ENCODE measurements at regions not wholly inside any gene's neighbourhood (a gene's known extent, or its start where the extent isn't known, plus 50 kb on each side); places are given as distances from the start of the nearest gene placed in this dataset.

DNA sequence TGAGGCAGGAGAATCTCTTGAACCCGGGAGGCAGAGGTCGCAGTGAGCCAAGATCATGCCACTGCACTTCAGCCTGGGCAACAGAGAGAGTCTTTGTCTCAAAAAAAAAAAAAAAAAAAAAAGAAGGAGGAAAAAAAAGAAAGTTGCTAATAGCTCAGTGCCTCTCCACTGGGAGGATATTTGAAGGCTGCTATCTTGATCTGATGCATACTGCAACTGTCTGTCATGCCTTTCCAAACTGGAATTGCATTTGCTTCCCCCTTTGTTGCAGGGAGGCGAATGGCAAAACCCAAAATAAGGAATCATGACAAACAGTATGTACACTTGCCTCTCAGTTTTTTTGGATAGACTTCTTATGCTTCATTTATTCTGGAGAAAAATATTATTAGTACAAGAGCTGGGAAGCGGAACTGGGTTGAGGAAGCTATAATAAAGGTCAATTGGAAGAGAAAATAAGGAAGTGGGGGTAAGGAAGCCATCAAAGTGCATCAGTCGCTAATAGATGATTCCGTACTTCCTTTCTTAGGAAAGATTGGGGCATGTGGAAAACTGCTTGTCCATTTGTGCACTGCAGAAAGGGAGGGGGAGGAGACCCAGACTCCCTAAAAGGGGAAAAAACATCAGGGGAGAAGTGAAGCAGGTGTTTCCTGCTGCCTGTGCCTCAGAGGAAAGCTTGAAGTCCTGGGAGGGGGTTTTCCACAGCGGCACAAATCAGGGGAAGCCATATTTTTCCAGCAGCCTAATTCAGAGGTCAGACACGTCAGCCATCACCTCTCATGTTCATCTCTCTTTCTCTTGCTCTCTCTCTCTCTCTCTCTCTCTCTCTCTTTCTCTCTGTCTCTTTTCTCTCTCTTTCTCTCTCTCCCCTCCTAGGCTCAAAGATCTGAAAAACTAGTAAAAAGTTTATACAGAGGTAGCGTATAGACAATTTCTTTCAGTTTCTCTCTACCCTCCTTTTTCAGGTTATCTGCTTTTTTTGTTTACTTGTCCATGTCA, 301.4 kb upstream of the TNP1 start:
- DNase-seq (ENCODE audit: low spot score): no peak

DNA sequence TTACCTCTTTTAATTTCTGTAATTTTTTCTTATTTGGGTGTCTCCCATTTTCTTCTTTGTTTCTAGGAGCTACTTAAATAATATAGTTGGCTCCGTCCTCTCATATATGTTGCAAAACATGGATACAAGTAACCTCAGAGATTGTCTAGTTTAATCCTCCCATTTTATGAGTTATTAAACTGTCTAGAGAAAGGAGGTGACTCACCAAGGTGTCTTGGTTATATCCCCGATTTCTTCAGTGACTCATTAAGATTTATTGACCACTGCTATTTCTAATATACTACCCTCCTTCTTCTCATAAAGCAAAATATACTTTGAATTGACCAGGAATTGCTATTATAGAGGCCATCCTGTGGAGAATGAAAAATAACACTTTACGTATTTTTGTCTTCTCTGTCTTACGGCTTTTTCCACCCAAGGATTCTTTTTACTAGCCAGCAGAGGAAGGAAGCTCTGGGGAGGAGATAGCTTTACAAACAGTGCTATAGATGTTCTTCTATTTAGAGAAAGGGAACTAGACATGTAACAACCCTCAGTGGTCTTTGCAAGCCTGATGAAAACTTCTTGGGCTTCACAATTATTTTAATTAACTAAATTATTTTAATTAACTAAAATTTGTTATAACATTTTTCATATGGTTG, 300.4 kb upstream of the TNP1 start:
- no peak for DNase-seq (ENCODE audit: low spot score)

DNA sequence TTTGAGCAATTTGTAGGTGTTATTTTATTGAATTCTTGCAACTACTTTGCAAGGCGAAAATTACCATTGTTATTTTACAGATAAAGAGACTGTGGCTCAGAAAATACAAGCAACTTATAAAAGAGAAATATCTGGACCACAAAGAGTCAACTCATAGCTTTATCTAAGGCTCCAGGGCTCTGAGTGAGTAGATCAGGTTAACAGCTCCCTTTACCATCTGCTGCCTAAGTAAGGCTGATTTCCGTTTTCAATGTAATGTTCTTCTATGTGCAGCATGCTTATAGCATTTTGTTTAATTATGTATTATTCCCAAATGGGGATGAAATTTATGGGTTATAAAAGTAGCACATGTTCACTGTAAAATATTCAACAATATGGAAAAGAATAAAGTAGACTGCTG, 299.1 kb upstream of the TNP1 start:
- no peak for DNase-seq (ENCODE audit: low spot score)

DNA sequence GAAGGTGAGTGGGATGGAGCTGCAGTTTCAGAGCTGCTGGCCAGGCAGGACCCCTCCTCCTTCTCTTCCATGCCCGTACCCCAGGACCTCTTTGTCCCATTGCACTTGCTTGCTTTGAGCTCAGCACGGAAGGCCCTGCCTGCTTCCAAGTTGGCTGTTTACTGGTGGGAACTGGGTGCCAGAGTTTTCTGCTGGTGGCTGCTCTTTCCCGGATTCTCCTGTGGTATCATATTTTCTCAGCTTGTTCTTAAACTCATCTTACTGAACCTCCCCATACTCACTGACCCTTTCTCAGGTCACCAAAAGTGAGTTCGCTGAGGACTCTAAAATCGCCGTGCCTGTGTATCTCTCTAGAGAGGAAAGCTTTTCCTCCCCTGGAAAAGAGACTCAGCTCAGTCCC, 297.7 kb upstream of the TNP1 start:
- no peak for DNase-seq (ENCODE audit: low spot score)

DNA sequence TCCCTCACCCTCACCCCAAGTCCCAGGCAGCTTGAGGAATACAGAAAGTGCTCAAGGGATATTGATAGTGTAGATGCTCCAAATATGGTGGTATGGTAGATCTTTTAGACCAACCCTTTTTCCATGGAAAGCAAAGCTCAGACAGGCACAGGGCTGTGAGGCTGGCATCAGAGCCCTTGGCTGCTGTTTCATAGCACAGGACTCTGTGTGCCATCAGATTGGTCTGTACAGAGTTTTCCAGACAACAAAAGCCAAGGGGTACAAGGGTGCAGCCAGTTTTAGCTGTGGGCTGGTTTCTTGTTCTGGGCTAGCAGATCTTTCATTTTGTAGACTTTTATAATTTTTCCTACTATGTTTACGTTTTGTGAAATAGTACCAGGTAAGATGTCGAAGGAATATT, 296.9 kb upstream of the TNP1 start:
- no peak for DNase-seq (ENCODE audit: low spot score)

DNA sequence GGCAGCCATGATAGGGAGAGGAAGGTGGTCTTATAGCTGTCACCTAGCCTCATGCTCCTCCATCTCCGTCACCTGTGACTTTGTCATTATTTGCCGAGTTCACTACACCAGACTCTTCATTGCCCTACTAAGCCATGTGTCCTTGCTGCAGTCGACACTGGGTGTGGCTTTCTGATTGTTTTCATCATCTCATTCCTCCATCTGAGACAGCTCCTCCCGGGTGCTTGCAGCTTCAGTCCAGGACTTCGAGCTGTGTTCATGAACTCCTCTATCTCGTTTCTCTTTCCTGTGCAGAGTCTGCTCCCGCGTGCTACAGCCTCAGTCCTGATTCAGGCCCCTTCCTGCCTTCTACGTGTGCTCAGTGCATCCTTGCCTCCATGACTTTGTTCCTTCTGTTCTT, 295.1 kb upstream of the TNP1 start:
- DNase-seq (ENCODE audit: low spot score): no peak

DNA sequence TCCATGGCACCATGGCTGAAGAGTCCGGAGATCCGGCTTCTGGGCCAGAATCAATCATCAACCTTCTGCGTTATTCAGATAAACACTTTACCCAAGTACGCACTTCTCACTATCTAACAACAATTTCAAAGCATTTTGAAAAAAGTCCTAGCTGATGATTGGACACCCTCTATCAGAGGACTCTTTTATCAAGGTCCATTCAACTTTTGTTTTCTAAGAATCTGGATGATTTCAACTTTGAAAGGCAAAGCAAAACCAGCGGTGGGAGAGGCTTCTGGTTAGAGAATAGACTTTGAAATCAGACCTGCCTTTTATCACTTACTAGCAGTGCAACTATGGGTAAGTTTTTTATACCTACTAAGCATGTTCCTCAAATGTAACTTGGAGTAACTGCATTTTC, 293.6 kb upstream of the TNP1 start:
- DNase-seq (ENCODE audit: low spot score): no peak

DNA sequence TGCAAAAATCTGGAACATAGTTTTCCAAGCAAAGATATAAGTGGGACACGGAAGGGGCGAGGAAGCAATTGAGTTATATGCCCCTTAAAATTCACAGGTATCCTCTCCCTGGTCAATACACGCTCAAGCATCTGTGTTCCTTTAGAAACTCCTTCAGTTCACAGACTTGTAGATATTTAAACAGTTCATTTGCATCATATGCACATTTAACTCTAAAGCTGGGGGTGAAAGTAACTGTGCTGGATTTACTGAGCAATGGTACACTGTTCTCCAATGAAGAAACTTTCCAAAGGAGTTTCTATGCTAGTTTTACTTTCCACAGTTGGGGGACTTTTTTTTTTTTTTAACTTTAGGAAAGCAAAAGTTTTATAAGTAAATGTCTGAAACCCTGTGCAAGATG, 293.0 kb upstream of the TNP1 start:
- DNase-seq (ENCODE audit: low spot score): no peak

DNA sequence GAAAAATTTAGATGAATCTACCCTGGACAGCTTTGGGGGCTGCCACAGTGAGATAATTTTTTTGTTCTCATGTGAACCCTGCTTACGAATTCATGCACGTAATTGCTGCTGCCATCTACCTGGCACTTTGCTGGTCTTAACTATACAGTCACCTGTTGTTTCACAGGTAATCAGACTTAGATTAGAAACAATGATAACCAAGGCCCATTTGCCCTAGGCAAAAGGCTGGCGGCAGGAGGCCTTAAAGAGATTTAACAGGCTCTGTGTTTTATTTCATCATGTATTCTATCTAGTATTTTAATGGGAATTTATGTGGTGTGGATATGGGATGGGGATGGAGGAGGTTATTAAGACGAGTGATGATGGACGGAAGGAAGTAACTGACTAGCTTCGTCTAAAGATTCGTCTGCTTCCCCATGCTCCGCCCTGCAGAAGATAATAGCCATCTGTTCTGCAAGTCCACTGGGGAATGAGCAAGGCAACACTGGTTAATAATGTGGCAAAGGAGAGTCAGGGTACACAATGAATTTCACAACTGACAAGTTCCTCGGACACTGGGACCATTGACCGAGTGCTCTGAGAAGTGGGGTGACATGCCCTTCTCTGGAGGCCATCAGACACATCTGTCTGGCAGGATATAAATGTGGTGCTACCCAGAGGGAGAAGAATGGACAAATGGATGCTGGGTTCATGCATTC, 291.8 kb upstream of the TNP1 start:
- DNase-seq (ENCODE audit: low spot score): no peak

DNA sequence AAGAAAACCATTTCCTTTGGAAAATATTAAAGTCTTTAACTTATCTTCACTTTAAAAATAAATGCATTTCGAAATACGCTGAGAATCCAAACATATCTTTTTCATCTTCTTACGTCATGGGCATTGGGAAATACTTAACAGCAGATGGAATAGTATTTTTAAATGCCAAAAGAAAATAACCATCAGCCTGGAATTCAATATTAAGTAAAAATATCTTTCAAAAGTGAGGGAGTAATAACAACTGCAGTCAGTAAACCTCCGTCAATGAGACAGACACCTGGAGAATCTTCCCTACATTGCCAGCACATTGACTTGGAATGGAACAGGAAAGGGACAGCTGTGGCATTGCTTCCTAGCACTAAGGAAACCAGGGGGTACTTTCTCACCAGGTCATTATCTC, 290.4 kb upstream of the TNP1 start:
- no peak for DNase-seq (ENCODE audit: low spot score)

DNA sequence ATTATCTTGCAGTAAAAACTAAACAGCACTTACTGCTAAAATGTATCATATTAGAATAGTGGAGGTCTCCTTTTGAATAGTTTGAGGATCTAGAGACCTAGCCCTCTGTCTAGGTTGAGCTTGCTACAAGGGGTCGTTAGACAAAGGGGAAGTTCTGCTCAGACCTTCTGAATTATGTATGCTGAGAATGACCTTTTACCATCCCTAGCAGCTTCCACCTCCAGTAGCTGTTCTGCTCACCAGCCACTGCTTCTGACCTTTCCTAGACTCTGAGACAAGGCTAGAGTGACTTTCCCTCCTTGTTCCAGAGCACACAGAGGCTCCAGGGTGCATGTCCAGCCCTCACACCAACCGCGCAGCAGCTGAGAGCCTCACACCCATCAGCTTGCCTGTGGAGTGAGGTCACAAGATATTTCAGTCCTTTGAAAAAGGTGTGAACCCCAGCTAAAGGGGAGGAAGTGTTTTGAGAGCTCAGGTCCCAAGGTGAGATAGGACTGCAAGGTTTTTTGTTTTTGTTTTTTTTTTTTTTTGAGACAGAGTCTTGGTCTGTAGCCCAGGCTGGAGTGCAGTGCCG, 289.3 kb upstream of the TNP1 start:
- no peak for DNase-seq (ENCODE audit: low spot score)

DNA sequence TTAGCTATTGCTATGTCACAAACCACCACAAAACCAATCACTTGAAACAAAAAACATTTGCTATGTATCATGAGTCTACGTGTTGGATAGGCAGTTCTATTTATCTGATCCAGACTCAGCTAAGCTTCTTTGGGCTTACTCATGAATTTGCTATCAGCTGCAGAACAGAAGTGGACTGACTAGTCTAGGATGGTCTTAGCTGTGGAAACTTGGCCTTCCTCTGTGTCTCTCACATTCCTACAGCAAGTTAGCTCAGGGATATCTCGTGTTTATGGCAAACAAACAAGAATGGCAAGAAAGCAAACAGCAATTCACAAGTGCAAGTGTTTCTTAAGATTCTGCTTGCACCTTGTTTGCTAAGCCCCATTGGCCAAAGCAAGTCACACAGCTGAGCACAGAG, 288.0 kb upstream of the TNP1 start:
- no peak for DNase-seq (ENCODE audit: low spot score)

DNA sequence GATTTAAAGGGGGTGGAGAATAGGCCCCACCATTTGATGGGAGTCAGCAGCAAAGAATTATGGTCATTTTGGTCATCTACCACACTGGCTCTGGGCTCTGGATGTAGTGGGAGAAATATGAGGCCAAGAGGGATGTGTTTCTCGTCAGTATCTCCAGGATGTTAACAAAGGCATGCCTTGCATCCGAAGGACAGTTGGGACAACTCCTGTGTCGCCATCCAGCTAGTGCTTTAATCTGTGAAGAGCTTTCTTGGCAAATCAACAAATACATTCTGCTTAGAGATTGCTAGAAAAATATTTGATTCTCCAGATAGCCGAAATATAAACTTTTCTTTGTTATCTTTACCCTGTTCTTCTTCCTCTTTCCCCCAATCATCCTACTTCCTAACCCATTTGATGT, 287.1 kb upstream of the TNP1 start:
- no peak for DNase-seq (ENCODE audit: low spot score)

DNA sequence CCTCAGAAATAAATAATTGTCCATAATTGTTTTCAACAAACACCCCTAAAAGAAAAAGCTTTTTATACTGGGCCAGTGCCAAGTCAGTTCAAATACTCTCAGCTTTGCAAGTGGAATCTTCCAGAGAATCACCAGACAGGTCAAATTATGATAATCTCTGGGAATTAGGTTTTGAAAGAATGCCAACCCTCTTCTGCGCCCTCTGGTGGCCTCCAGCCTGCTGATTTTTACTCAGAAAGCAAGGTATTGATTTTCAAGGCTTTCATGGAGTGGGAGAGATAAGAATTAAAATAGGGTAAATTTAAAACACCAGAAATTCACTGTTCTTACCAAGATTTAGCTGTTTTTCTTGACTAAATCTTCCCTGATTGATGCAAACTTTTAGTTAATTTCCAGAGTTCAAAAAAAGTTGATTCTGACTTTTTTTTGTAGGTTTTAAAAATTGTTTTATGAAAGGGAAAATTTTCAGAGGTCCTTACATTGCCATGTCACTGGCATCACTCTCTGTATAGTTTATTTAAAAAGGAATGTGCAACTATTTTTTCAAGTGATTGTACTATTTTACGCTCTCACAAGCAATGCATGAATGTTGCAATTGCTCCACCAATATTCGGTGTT, 282.9 kb upstream of the TNP1 start:
- DNase-seq (ENCODE audit: low spot score): no peak

DNA sequence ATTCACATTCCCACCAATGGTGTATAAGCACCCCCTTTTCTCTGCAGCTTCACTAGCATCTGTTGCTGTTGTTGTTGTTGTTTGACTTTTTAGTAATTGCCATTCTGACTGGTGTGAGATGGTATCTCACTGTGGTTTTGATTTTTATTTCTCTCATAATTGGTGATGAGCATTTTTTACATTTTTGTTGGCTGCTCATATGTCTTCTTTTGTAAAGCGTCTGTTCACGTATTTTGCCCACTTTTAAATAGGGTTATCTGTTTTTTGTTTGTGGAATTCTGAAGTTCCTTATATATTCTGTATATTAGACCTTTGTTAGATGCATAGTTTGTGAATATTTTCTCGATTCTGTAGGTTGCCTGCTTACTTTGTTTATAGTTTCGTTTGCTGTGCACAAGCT, 278.4 kb upstream of the TNP1 start:
- no peak for DNase-seq (ENCODE audit: low spot score)

DNA sequence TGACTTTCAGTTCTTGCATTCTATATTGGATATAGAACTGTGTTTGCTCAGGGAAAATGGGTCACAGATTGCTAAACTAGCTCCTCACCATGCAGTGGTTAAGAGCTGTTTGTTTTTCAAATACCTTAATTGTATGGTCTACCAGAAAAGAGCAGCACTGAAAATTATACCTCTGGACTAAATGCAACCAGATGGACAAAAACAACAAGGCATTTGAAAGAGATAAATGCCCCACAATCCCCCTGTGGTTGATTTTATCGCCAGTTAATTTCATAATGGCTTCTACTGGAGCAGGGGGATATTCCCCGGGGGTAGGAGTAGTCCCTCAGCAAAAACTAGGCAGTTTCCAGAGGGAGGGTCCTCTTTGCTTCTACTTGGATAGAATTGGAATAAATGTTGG, 267.9 kb upstream of the TNP1 start:
- DNase-seq (ENCODE audit: low spot score): no peak

DNA sequence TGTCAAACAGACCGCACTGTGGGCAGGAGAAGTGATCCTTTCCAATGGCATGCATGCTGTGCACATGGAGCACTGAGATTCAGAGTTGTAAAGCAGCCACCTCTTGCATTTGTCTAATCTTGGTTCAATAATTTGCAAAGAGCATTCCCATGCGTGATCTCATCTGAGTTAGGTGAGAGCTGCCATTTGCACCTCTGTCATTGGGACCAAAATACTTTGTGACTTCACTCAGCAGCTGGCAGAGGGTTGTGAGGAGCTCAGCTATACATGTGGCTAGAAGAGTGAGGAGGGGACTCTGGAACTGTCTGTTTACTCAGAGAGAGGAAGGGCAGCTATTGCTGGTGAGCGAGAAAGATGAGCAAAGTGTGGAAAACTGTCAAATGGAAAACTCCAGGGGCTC, 265.1 kb upstream of the TNP1 start:
- no peak for DNase-seq (ENCODE audit: low spot score)

DNA sequence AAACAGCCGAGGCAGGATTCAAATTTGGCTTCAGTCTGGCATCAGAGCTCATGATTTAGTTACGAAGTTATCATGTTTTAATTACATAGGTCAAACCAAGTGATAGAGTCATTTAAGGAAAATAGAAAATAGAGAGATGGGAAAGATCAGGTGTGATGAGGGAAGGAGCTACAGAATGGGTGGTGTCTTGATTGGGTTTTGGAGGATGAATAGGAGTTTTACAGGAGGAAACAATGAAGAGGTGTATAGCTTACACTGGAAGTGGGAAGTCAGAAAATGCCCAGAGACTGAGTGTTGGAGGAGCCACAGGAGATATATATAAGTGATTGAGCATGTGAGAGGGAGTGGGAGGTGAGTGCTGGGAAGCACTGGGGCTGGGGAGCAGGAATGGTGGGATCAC, 264.2 kb upstream of the TNP1 start:
- no peak for DNase-seq (ENCODE audit: low spot score)

DNA sequence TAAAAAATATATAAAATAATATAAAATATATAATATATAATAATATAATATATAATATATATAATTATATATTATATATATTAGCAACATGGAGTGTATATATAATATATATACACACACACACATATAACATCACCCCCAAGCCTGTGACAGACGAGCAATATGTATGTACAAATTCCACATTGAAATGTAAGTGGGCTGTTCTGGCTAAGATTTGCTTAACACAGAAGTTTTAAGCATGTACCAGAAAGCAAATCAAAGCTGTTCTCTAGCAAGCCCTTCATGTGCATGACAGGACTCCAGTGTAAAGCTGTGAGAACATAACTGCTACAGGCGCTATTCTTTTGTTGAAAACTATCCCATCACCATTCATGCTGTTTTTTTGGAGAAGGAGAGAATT, 261.7 kb upstream of the TNP1 start:
- DNase-seq (ENCODE audit: low spot score): no peak

DNA sequence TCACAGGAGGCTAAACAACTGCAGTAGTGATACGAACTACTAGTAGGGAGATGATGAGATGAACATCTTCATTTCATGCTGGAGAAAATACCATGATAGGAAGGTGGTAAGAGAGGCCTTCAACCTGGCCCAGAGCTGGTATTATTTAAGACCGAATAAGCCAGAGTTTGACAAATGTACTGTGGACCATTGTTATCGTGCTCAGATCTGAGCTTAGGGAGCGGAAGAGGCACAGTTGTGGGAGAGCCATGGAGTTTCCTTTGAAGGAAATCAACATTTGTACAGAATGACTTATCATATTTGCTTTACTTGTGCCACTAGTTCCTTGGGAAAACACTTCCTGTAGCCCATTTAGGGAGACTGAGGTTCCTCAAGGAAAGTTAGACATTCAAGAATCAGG, 260.6 kb upstream of the TNP1 start:
- no peak for DNase-seq (ENCODE audit: low spot score)

DNA sequence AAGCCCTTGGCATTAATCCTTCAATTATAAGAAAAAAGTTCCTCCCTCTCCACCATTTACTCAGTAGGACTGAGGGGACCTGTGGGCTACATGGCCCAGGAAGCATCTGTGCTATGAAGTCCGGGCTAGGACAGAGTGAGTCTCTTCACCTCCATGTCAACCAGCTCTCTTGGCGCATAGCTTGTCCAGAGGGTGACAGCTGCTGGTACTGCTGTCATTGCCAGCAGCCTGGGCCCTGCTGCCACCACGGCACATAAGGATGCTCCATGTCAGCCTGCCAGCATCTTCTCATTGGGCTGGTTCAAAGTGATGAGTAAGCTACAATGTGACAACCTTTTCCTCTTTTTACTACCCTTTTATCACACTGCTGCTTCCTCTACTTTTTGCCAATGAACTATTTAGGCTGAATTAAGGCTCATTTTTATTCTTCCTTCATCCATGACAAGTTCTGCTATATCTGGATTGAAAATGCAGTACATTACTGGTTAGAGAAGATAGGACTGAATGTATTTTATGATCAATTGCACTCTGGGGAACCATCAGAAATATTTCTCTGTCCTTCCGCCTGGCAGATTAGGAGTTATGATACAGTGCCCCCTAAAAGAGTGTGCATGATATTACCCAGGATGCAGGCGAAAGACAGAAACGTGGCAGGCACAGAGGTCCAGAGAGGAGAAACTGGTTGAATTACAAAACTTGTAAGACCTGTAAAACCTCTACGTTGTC, 258.9 kb upstream of the TNP1 start:
- no peak for DNase-seq (ENCODE audit: low spot score)

DNA sequence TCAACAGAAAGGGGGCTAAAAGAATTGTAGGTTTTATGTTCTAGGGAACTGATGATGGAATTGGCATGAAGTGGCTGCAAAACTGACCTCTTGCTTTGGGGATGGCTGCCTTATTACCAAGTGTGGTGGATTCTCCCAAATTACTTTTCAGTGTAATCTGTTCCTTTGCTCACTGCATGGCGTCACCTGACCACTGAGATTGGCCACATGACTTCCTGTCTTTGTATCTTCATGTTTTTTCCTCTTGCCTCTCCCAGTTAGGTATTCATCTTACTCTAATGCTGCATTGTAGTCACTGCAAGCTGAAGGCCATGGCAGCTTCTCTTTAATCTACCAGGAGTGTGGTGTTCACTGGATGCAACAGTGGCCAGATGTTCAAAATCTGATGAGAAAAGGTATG, 257.7 kb upstream of the TNP1 start:
- no peak for DNase-seq (ENCODE audit: low spot score)

Measured in AG08396 (cell line).